ENCODE measurements at regions not wholly inside any gene's neighbourhood (a gene's known extent, or its start where the extent isn't known, plus 50 kb on each side); places are given as distances from the start of the nearest gene placed in this dataset.

- no peak for TF ChIP-seq REST (IDR thresholded peaks at IDR 0.05; ENCODE audit: low read depth)
- TF ChIP-seq EP300 (IDR thresholded peaks at IDR 0.05; ENCODE audit: borderline replicate concordance) = no peak
- no peak for TF ChIP-seq TCF12 (IDR thresholded peaks at IDR 0.05; ENCODE audit: low read depth)
- TF ChIP-seq YY1 (IDR thresholded peaks at IDR 0.05; ENCODE audit: low read depth) = no peak
- TF ChIP-seq TAF1 (IDR thresholded peaks at IDR 0.05; ENCODE audit: low read depth) = no peak
These were observed 116.3 kb upstream of the SLC25A48 start for GRCh38 chr5:135718151-135718550.

- no peak for TF ChIP-seq ZBTB7A (IDR thresholded peaks at IDR 0.05; ENCODE audit: low read depth)
These were observed 119.0 kb upstream of the SLC25A48 start for GRCh38 chr5:135715267-135716055.

- TF ChIP-seq TCF12 (IDR thresholded peaks at IDR 0.05; ENCODE audit: low read depth) (no peak), FOXM1 (IDR thresholded peaks at IDR 0.05; ENCODE audit: borderline replicate concordance, low read depth) (no peak), ZBTB7A (IDR thresholded peaks at IDR 0.05; ENCODE audit: low read depth) (no peak), REST (IDR thresholded peaks at IDR 0.05; ENCODE audit: low read depth) (no peak), EP300 (IDR thresholded peaks at IDR 0.05; ENCODE audit: borderline replicate concordance) (no peak), NFIC (IDR thresholded peaks at IDR 0.05) (no peak), USF1 (IDR thresholded peaks at IDR 0.05) (no peak), CEBPB (IDR thresholded peaks at IDR 0.05) (no peak), YY1 (IDR thresholded peaks at IDR 0.05; ENCODE audit: low read depth) (no peak), MAX (IDR thresholded peaks at IDR 0.05) (no peak), RAD21 (IDR thresholded peaks at IDR 0.05; ENCODE audit: low read depth) (no peak)
These were observed 120.2 kb upstream of the SLC25A48 start for GRCh38 chr5:135714126-135714894.

DNA sequence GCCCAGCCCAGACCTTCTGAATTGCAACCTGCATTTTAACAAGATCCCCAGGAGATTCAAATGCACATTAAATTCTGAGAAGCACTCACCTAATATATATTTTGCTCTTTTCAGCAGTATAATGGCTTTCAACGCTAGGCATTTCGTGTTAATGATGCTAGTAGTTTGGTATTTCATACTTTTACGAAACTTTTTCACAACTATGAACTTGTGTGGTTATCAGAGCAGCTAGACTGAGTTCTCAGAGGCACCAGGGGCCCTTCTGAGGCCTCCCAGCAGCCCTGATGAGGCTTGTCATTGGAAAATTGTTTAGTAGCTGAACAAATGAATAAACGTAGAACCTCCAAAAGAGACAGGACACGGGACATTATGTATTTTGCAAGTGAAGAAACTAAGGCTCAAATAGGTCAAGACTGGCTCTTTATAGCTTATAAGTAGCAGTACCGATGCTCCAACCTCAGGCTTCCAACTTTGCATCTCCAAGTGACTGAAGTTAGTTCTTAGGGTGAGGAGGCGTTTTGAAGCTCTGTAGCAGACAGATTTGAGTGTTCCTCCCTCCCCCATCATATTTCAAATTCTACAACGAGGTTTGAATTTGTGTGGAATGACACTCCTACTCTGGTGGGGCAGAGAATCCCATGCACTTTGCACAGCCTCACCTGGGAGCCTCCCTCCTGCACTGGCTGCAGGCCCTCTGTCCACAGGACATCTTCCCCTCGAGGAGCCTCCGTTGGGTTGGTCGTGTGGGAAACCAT is 121.1 kb upstream of the SLC25A48 start:
- TF ChIP-seq FOXM1 (IDR thresholded peaks at IDR 0.05; ENCODE audit: borderline replicate concordance, low read depth) (no peak), TAF1 (IDR thresholded peaks at IDR 0.05; ENCODE audit: low read depth) (no peak), RAD21 (IDR thresholded peaks at IDR 0.05; ENCODE audit: low read depth) (no peak), REST (IDR thresholded peaks at IDR 0.05; ENCODE audit: low read depth) (no peak), MAX (IDR thresholded peaks at IDR 0.05) (no peak), YY1 (IDR thresholded peaks at IDR 0.05; ENCODE audit: low read depth) (no peak), TEAD4 (IDR thresholded peaks at IDR 0.05) (no peak), EGR1 (IDR thresholded peaks at IDR 0.05) (no peak), USF1 (IDR thresholded peaks at IDR 0.05) (no peak), ZBTB7A (IDR thresholded peaks at IDR 0.05; ENCODE audit: low read depth) (no peak), NFIC (IDR thresholded peaks at IDR 0.05) (no peak), EP300 (IDR thresholded peaks at IDR 0.05; ENCODE audit: borderline replicate concordance) (no peak), CREB1 (IDR thresholded peaks at IDR 0.05; ENCODE audit: low read depth) (no peak), TCF12 (IDR thresholded peaks at IDR 0.05; ENCODE audit: low read depth) (no peak), CEBPB (IDR thresholded peaks at IDR 0.05) (no peak)

Data from Ishikawa (cell line).